SK-N-SH (cell line): ENCODE measurements at regions not wholly inside any gene's neighbourhood (a gene's known extent, or its start where the extent isn't known, plus 50 kb on each side); places are given as distances from the start of the nearest gene placed in this dataset.

ENCODE experiments used
- CTCF ChIA-PET: fragments of 300-600, 350-600 bp; formaldehyde crosslinking; extraction: SDS; loops from one replicate; lab custom pipeline; 2021; lab: Yijun Ruan, JAX
- POLR2A ChIA-PET: fragments of 350-600 bp; sonication (Branson Sonifier 250); formaldehyde crosslinking; extraction: SDS; loops from one replicate; lab custom pipeline; 2020; ENCODE audit warnings: antibody characterized with exemption, inconsistent platforms; lab: Yijun Ruan, JAX
- DNase-seq: peaks from one replicate; pipeline ENCODE4 v3.0.0; 2012
- H2AFZ ChIP-seq: fragments of 200-600 bp; sonication (generic); 2 replicates; pipeline ENCODE4 v1.8.1; 2016; ENCODE audit warnings: antibody characterized with exemption, mild to moderate bottlenecking, low read depth
- H3F3A ChIP-seq: fragments of 200-600 bp; sonication (generic); replicated peaks from 2 replicates; pipeline ENCODE3; 2016; ENCODE audit warnings: antibody characterized with exemption, mild to moderate bottlenecking; ENCODE audit not compliant: insufficient read depth
- H3K27ac ChIP-seq, 2 experiments: fragments of 200-500 bp in 1 of 2; fragments of 200-600 bp in 1 of 2; sonication (Bioruptor generic) in 1 of 2; sonication (generic), shearing (Covaris generic) in 1 of 2; 2 replicates each; pipeline versions ENCODE4 v1.5.1 to v1.6.1; 2014 to 2016; ENCODE audit warnings: low read depth in 2 of 2, inconsistent platforms in 1 of 2, low read length in 1 of 2, mild to moderate bottlenecking in 1 of 2, mixed read lengths in 1 of 2
- H3K27me3 ChIP-seq: fragments of 200-600 bp; sonication (generic), shearing (Covaris generic); 2 replicates; pipeline ENCODE4 v1.6.1; 2016; ENCODE audit warnings: mixed run types; ENCODE audit not compliant: insufficient read depth
- H3K36me3 ChIP-seq, 2 experiments: fragments of 200-500 bp in 1 of 2; fragments of 200-600 bp in 1 of 2; sonication (Bioruptor generic) in 1 of 2; sonication (generic) in 1 of 2; replicated peaks in 1 of 2; 2 replicates each; pipeline versions ENCODE3 to v1.5.1; 2014 to 2016; ENCODE audit warnings: low read length in 1 of 2, mild to moderate bottlenecking in 1 of 2; ENCODE audit not compliant: insufficient read depth in 2 of 2, control insufficient read depth in 1 of 2
- H3K4me1 ChIP-seq, 2 experiments: fragments of 200-500 bp in 1 of 2; fragments of 200-600 bp in 1 of 2; sonication (Bioruptor generic) in 1 of 2; sonication (generic), shearing (Covaris generic) in 1 of 2; 2 replicates each; pipeline versions ENCODE4 v1.5.1 to v1.6.1; 2014 to 2016; ENCODE audit warnings: low read depth in 1 of 2, low read length in 1 of 2, mixed run types in 1 of 2; ENCODE audit not compliant: insufficient read depth in 2 of 2, control insufficient read depth in 1 of 2
- H3K4me2 ChIP-seq: fragments of 200-600 bp; sonication (generic), shearing (Covaris generic); 2 replicates; pipeline ENCODE4 v1.6.1; 2017; ENCODE audit warnings: mixed run types
- H3K4me3 ChIP-seq, 2 experiments: fragments of 200-500 bp in 1 of 2; fragments of 200-600 bp in 1 of 2; sonication (Bioruptor generic) in 1 of 2; sonication (generic), shearing (Covaris generic) in 1 of 2; 2 replicates each; pipeline versions ENCODE4 v1.5.1 to v1.8.1; 2014 to 2016; ENCODE audit warnings: low read depth in 2 of 2, inconsistent platforms in 1 of 2, low read length in 1 of 2, mild to moderate bottlenecking in 1 of 2, mixed read lengths in 1 of 2, moderate library complexity in 1 of 2
- H3K79me2 ChIP-seq: fragments of 200-600 bp; sonication (generic); 2 replicates; pipeline ENCODE4 v1.8.1; 2017; ENCODE audit warnings: mild to moderate bottlenecking; ENCODE audit not compliant: insufficient read depth
- H3K9ac ChIP-seq: fragments of 200-600 bp; sonication (generic); 2 replicates; pipeline ENCODE4 v1.6.1; 2017; ENCODE audit warnings: mixed run types
- H3K9me2 ChIP-seq: fragments of 200-600 bp; sonication (generic); 2 replicates; pipeline ENCODE4 v1.6.1; 2017; ENCODE audit warnings: mixed run types
- H3K9me3 ChIP-seq: fragments of 200-600 bp; sonication (generic); 2 replicates; pipeline ENCODE4 v1.6.1; 2017; ENCODE audit warnings: mixed run types, mild to moderate bottlenecking, moderate library complexity
- H4K20me1 ChIP-seq: fragments of 200-600 bp; sonication (generic); 2 replicates; pipeline ENCODE4 v1.6.1; 2017; ENCODE audit warnings: mild to moderate bottlenecking, mixed run types; ENCODE audit not compliant: insufficient read depth
- CHD2 ChIP-seq: fragments of 150-350 bp; IDR thresholded peaks from 2 replicates; pipeline ENCODE4 v1.6.1; 2018; ENCODE audit warnings: low read length; ENCODE audit not compliant: partially characterized antibody
- CTCF ChIP-seq: fragments of 200-600 bp; sonication (generic); IDR thresholded peaks from 2 replicates; pipeline ENCODE4 v1.6.1; 2017; ENCODE audit warnings: antibody characterized with exemption, mild to moderate bottlenecking, moderate library complexity
- FOXM1 ChIP-seq: IDR thresholded peaks from 2 replicates; pipeline ENCODE4 v1.4.0; 2012; ENCODE audit warnings: low read depth, mild to moderate bottlenecking
- MAX ChIP-seq: IDR thresholded peaks from 2 replicates; pipeline ENCODE4 v1.4.0; 2012; ENCODE audit warnings: low read depth
- MEF2A ChIP-seq: IDR thresholded peaks from 2 replicates; pipeline ENCODE4 v1.4.0; 2012; ENCODE audit warnings: low read depth, borderline replicate concordance
- NRF1 ChIP-seq: IDR thresholded peaks from 2 replicates; pipeline ENCODE4 v1.6.1; 2012; ENCODE audit warnings: low read depth, mild to moderate bottlenecking, low read length
- PBX3 ChIP-seq: IDR thresholded peaks from 2 replicates; pipeline ENCODE4; 2012
- RAD21 ChIP-seq: IDR thresholded peaks from 2 replicates; pipeline ENCODE4 v1.6.1; 2012; ENCODE audit warnings: mild to moderate bottlenecking, low read length
- RCOR1 ChIP-seq: fragments of 150-350 bp; IDR thresholded peaks from 2 replicates; pipeline ENCODE4 v1.6.1; 2017; ENCODE audit warnings: antibody characterized with exemption, low read length
- RFX5 ChIP-seq: IDR thresholded peaks from 2 replicates; pipeline ENCODE4 v1.6.1; 2012; ENCODE audit warnings: mild to moderate bottlenecking, improper control_type of control experiment, low read length
- SIN3A ChIP-seq: IDR thresholded peaks from 2 replicates; pipeline ENCODE4 v1.6.1; 2012; ENCODE audit warnings: low read depth, mild to moderate bottlenecking, low read length, moderate library complexity, borderline replicate concordance
- TCF12 ChIP-seq: IDR thresholded peaks from 2 replicates; pipeline ENCODE4 v1.4.0; 2012
- USF2 ChIP-seq: fragments of 150-350 bp; IDR thresholded peaks from 2 replicates; pipeline ENCODE4 v1.6.1; 2017; ENCODE audit warnings: antibody characterized with exemption, low read length, low read depth, borderline replicate concordance
- YY1 ChIP-seq: IDR thresholded peaks from 2 replicates; pipeline ENCODE4 v1.4.0; 2012; ENCODE audit warnings: low read depth, mild to moderate bottlenecking
- WGBS: methylation state at CpG from one replicate; pipeline ENCODE4 v1.1.6; 2017; ENCODE audit warnings: low lambda C conversion rate; 5-methylcytosine and 5-hydroxymethylcytosine counted together
- TF ChIP-seq, protein P1 (sequence below): IDR thresholded peaks from 2 replicates; pipeline ENCODE4 v1.4.0; 2012; ENCODE audit warnings: low read depth, borderline replicate concordance
- TF ChIP-seq, protein P2 (sequence below): IDR thresholded peaks from 2 replicates; pipeline ENCODE4 v1.6.1; 2012; ENCODE audit warnings: mild to moderate bottlenecking, low read depth, low read length, moderate library complexity
- TF ChIP-seq, protein P3 (sequence below): IDR thresholded peaks from 2 replicates; pipeline ENCODE4 v1.4.0; 2012; ENCODE audit warnings: low read depth, borderline replicate concordance

- peaks cover 6% of the 10 kb centered on the region; the same call in 1 of the 2 replicates for H3K9me3 ChIP-seq
- DNase-seq = no peak
- H3K79me2 ChIP-seq = no peaks in the 10 kb centered on the region
- H3K4me2 ChIP-seq = no peak overlapping the region
- H3K36me3 ChIP-seq = no peaks in the 10 kb centered on the region
- no peak overlapping the region for H3K27ac ChIP-seq
- no peaks in the 10 kb centered on the region for H3F3A ChIP-seq
- no peaks in the 10 kb centered on the region for H3K4me1 ChIP-seq
- ChIA-PET CTCF (no interaction called here), POLR2A (no interaction called here)
- 42% methylated on average over 3 of the region's 3 CpGs for WGBS
- H3K27me3 ChIP-seq = no peaks in the 10 kb centered on the region
- no peaks in the 10 kb centered on the region for H4K20me1 ChIP-seq
- no peak overlapping the region for H3K4me3 ChIP-seq
- TF ChIP-seq SIN3A (no peak), PBX3 (no peak), CHD2 (no peak), NRF1 (no peak), RCOR1 (no peak), MAX (no peak), YY1 (no peak), USF2 (no peak), RAD21 (no peak), MEF2A (no peak), CTCF (no peak), FOXM1 (no peak), RFX5 (no peak), TCF12 (no peak)
- TF ChIP-seq, protein P1, sequence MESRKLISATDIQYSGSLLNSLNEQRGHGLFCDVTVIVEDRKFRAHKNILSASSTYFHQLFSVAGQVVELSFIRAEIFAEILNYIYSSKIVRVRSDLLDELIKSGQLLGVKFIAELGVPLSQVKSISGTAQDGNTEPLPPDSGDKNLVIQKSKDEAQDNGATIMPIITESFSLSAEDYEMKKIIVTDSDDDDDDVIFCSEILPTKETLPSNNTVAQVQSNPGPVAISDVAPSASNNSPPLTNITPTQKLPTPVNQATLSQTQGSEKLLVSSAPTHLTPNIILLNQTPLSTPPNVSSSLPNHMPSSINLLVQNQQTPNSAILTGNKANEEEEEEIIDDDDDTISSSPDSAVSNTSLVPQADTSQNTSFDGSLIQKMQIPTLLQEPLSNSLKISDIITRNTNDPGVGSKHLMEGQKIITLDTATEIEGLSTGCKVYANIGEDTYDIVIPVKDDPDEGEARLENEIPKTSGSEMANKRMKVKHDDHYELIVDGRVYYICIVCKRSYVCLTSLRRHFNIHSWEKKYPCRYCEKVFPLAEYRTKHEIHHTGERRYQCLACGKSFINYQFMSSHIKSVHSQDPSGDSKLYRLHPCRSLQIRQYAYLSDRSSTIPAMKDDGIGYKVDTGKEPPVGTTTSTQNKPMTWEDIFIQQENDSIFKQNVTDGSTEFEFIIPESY = no peak
- TF ChIP-seq, protein P2, sequence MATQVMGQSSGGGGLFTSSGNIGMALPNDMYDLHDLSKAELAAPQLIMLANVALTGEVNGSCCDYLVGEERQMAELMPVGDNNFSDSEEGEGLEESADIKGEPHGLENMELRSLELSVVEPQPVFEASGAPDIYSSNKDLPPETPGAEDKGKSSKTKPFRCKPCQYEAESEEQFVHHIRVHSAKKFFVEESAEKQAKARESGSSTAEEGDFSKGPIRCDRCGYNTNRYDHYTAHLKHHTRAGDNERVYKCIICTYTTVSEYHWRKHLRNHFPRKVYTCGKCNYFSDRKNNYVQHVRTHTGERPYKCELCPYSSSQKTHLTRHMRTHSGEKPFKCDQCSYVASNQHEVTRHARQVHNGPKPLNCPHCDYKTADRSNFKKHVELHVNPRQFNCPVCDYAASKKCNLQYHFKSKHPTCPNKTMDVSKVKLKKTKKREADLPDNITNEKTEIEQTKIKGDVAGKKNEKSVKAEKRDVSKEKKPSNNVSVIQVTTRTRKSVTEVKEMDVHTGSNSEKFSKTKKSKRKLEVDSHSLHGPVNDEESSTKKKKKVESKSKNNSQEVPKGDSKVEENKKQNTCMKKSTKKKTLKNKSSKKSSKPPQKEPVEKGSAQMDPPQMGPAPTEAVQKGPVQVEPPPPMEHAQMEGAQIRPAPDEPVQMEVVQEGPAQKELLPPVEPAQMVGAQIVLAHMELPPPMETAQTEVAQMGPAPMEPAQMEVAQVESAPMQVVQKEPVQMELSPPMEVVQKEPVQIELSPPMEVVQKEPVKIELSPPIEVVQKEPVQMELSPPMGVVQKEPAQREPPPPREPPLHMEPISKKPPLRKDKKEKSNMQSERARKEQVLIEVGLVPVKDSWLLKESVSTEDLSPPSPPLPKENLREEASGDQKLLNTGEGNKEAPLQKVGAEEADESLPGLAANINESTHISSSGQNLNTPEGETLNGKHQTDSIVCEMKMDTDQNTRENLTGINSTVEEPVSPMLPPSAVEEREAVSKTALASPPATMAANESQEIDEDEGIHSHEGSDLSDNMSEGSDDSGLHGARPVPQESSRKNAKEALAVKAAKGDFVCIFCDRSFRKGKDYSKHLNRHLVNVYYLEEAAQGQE = no peak
- TF ChIP-seq, protein P3, sequence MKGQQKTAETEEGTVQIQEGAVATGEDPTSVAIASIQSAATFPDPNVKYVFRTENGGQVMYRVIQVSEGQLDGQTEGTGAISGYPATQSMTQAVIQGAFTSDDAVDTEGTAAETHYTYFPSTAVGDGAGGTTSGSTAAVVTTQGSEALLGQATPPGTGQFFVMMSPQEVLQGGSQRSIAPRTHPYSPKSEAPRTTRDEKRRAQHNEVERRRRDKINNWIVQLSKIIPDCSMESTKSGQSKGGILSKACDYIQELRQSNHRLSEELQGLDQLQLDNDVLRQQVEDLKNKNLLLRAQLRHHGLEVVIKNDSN = no peak
- H3K9ac ChIP-seq = no peak overlapping the region
- H3K9me2 ChIP-seq = no peaks in the 10 kb centered on the region
- H2AFZ ChIP-seq = no peak overlapping the region
Measured at GRCh38 chr11:42552786-42553185, 759.0 kb upstream of the API5 start.
